ENCODE measurements at regions not wholly inside any gene's neighbourhood (a gene's known extent, or its start where the extent isn't known, plus 50 kb on each side); places are given as distances from the start of the nearest gene placed in this dataset.

- Histone ChIP-seq H3K23ac (ENCODE audit: low read depth, low read length) (no peak overlapping the region), H2BK20ac (ENCODE audit: low read depth, low read length) (no peak overlapping the region), H4K8ac (ENCODE audit: low read depth in 2 of 2, low read length in 2 of 2) (no peak overlapping the region), H3K36me3 (ENCODE audit: control insufficient read depth, insufficient read depth, low read length) (no peaks in the 10 kb centered on the region), H4K20me1 (ENCODE audit: insufficient read depth, low read length) (no peaks in the 10 kb centered on the region), H3K9me3 (ENCODE audit: control insufficient read depth, insufficient read depth, low read length) (no peaks in the 10 kb centered on the region), H3K79me1 (ENCODE audit: low read depth in 1 of 2, low read length in 2 of 2) (no peaks in the 10 kb centered on the region), H3K4me1 (ENCODE audit: control insufficient read depth, insufficient read depth, low read length) (no peaks in the 10 kb centered on the region), H3K9me1 (ENCODE audit: insufficient read depth, low read length) (no peaks in the 10 kb centered on the region), H4K5ac (ENCODE audit: low read depth, low read length) (no peak overlapping the region), H3K9ac (ENCODE audit: low read depth, low read length) (no peak overlapping the region), H4K91ac (ENCODE audit: insufficient read depth, low read depth, low read length) (no peak overlapping the region), H3K27ac (ENCODE audit: insufficient read depth, low read length) (no peak overlapping the region), H3K18ac (ENCODE audit: low read depth, low read length) (no peak overlapping the region), H2AK5ac (ENCODE audit: low read depth, low read length) (no peak overlapping the region), H3K27me3 (ENCODE audit: control insufficient read depth, insufficient read depth, low read length) (no peaks in the 10 kb centered on the region), H3K4ac (ENCODE audit: low read depth, low read length) (no peak overlapping the region), H2BK120ac (ENCODE audit: low read depth, low read length) (no peak overlapping the region), H2AFZ (replicated peaks; ENCODE audit: low read length, poor library complexity) (no peak overlapping the region), H3K4me3 (ENCODE audit: insufficient read depth, low read depth, low read length) (no peak overlapping the region), H3K4me2 (ENCODE audit: low read depth, low read length) (no peak overlapping the region), H2BK5ac (ENCODE audit: low read depth, low read length, poor library complexity, severe bottlenecking) (no peak overlapping the region), H2AK9ac (replicated peaks; ENCODE audit: low read depth, low read length, poor library complexity) (no peak overlapping the region), H2BK15ac (ENCODE audit: low read depth, low read length) (no peak overlapping the region), H3K56ac (ENCODE audit: extremely low read depth, insufficient read depth, low read length) (no peak overlapping the region), H3K14ac (replicated peaks; ENCODE audit: low read depth, low read length) (no peak overlapping the region)
- in situ Hi-C loops (cut with MboI; ENCODE audit: low sequenced_read_pairs), result no loop called here
- ChIA-PET CTCF (no interaction called here), POLR2A (ENCODE audit: unreplicated experiment) (no interaction called here)
- DNase-seq (no peak), ATAC-seq (ENCODE audit: low read depth) (no peak)
- TF ChIP-seq BHLHE40 (IDR thresholded peaks at IDR 0.05; ENCODE audit: low read depth, low read length) (no peak), RAD21 (IDR thresholded peaks at IDR 0.05; ENCODE audit: low read length) (no peak), MAFK (IDR thresholded peaks at IDR 0.05; ENCODE audit: low read depth, low read length) (no peak), ELK1 (IDR thresholded peaks at IDR 0.05; ENCODE audit: borderline replicate concordance, low read depth, low read length) (no peak), FOS (IDR thresholded peaks at IDR 0.05; ENCODE audit: low read depth, low read length) (no peak), CEBPB (IDR thresholded peaks at IDR 0.05; ENCODE audit: low read depth, low read length) (no peak), POLR2A (IDR thresholded peaks at IDR 0.05; ENCODE audit: low read depth, low read length) (no peak), CHD1 (IDR thresholded peaks at IDR 0.05; ENCODE audit: low read depth, low read length) (no peak), MAZ (IDR thresholded peaks at IDR 0.05; ENCODE audit: borderline replicate concordance, low read depth, low read length) (no peak), SMC3 (IDR thresholded peaks at IDR 0.05; ENCODE audit: low read depth, low read length) (no peak), NFE2L2 (IDR thresholded peaks at IDR 0.05; ENCODE audit: low read depth, low read length) (no peak), USF2 (IDR thresholded peaks at IDR 0.05; ENCODE audit: low read depth, low read length) (no peak), RFX5 (IDR thresholded peaks at IDR 0.05; ENCODE audit: low read depth, low read length) (no peak)
- TF ChIP-seq, protein P1, sequence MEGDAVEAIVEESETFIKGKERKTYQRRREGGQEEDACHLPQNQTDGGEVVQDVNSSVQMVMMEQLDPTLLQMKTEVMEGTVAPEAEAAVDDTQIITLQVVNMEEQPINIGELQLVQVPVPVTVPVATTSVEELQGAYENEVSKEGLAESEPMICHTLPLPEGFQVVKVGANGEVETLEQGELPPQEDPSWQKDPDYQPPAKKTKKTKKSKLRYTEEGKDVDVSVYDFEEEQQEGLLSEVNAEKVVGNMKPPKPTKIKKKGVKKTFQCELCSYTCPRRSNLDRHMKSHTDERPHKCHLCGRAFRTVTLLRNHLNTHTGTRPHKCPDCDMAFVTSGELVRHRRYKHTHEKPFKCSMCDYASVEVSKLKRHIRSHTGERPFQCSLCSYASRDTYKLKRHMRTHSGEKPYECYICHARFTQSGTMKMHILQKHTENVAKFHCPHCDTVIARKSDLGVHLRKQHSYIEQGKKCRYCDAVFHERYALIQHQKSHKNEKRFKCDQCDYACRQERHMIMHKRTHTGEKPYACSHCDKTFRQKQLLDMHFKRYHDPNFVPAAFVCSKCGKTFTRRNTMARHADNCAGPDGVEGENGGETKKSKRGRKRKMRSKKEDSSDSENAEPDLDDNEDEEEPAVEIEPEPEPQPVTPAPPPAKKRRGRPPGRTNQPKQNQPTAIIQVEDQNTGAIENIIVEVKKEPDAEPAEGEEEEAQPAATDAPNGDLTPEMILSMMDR (conservative IDR thresholded peaks at IDR 0.05; ENCODE audit: low read depth, low read length), result no peak
- dilution Hi-C loops (cut with HindIII; ENCODE audit: low sequenced_read_pairs, unreplicated experiment), result no loop called here
- no TSS peak for BruUV-seq (replicated peaks)
- intact Hi-C loops (cut with micrococcal nuclease), result no loop called here
These were observed 161.4 kb upstream of the TFPI start for GRCh38 chr2:187715590-187715989.
